GM19240 (cell line): ENCODE measurements at regions not wholly inside any gene's neighbourhood (a gene's known extent, or its start where the extent isn't known, plus 50 kb on each side); places are given as distances from the start of the nearest gene placed in this dataset.
"Not testable (repeated sequence)": the region's sequence is repeated elsewhere in the genome, so short reads cannot be mapped to it uniquely, and the experiment has no call there.

Experiments used
- DNase-seq: peaks from one replicate; pipeline ENCODE4 v3.0.0; 2011; ENCODE audit warnings: low spot score; ENCODE audit not compliant: insufficient read length

GRCh38 chr4:107391630-107392028, 328.4 kb downstream of the PAPSS1 start:
- DNase-seq, result no peak

- DNase-seq, result no peak
Measured at GRCh38 chr4:107391009-107391629, 328.9 kb downstream of the PAPSS1 start.

GRCh38 chr4:107389965-107390364, 330.1 kb downstream of the PAPSS1 start:
- no peak for DNase-seq

- DNase-seq, result no peak
Measured at GRCh38 chr4:107388736-107389274, 331.2 kb downstream of the PAPSS1 start.

GRCh38 chr4:107380836-107381438, 339.1 kb downstream of the PAPSS1 start:
- no peak for DNase-seq

GRCh38 chr4:107380190-107380589, 339.8 kb downstream of the PAPSS1 start:
- DNase-seq, result no peak

- no peak for DNase-seq
Measured at GRCh38 chr4:107379054-107379869, 340.8 kb downstream of the PAPSS1 start.

GRCh38 chr4:107376293-107376692, 340.2 kb upstream of the DKK2 start:
- DNase-seq, result no peak

- DNase-seq, result no peak
Measured at GRCh38 chr4:107366900-107367299, 330.8 kb upstream of the DKK2 start.

- DNase-seq, result no peak
Measured at GRCh38 chr4:107366016-107366735, 330.1 kb upstream of the DKK2 start.

GRCh38 chr4:107363125-107363524, 327.0 kb upstream of the DKK2 start:
- no peak for DNase-seq

GRCh38 chr4:107359208-107359607, 323.1 kb upstream of the DKK2 start:
- no peak for DNase-seq

- DNase-seq, result not testable (repeated sequence)
Measured at GRCh38 chr4:107354304-107354703, 318.2 kb upstream of the DKK2 start.

- no peak for DNase-seq
Measured at GRCh38 chr4:107351196-107351595, 315.1 kb upstream of the DKK2 start.

GRCh38 chr4:107349732-107350131, 313.6 kb upstream of the DKK2 start:
- DNase-seq, result no peak

- no peak for DNase-seq
Measured at GRCh38 chr4:107349266-107349665, 313.2 kb upstream of the DKK2 start.

- DNase-seq, result no peak
Measured at GRCh38 chr4:107348188-107349050, 312.3 kb upstream of the DKK2 start.

GRCh38 chr4:107333518-107333917, 297.4 kb upstream of the DKK2 start:
- no peak for DNase-seq

- not testable (repeated sequence) for DNase-seq
Measured at GRCh38 chr4:107332656-107333055, 296.5 kb upstream of the DKK2 start.

- DNase-seq, result no peak
Measured at GRCh38 chr4:107330916-107331315, 294.8 kb upstream of the DKK2 start.

- no peak for DNase-seq
Measured at GRCh38 chr4:107319386-107319785, 283.3 kb upstream of the DKK2 start.
